GM23248 (cell line): ENCODE measurements at regions not wholly inside any gene's neighbourhood (a gene's known extent, or its start where the extent isn't known, plus 50 kb on each side); places are given as distances from the start of the nearest gene placed in this dataset.
A peak's percentile ranks its signal among the peaks of the same experiment; 100 is the strongest.

Source experiments
- DNase-seq: peaks from one replicate; pipeline ENCODE4 v3.0.0-alpha.2; 2015
- H2AFZ ChIP-seq: fragments of 200-600 bp; sonication (generic); 2 replicates; pipeline ENCODE4 v1.6.1; 2016; ENCODE audit warnings: antibody characterized with exemption
- H3F3A ChIP-seq: fragments of 200-600 bp; sonication (generic); 2 replicates; pipeline ENCODE4 v1.6.1; 2016; ENCODE audit warnings: mild to moderate bottlenecking, antibody characterized with exemption, mixed run types; ENCODE audit not compliant: insufficient read depth
- H3K27ac ChIP-seq: fragments of 200-600 bp; sonication (generic); 2 replicates; pipeline ENCODE4 v1.5.1; 2016; ENCODE audit warnings: mild to moderate bottlenecking
- H3K27me3 ChIP-seq: fragments of 200-600 bp; sonication (generic); replicated peaks from 2 replicates; pipeline ENCODE4 v1.6.1; 2016; ENCODE audit warnings: mild to moderate bottlenecking; ENCODE audit not compliant: insufficient read depth
- H3K36me3 ChIP-seq: fragments of 200-600 bp; sonication (generic); 2 replicates; pipeline ENCODE4 v1.6.1; 2016; ENCODE audit warnings: low read depth, mild to moderate bottlenecking
- H3K4me1 ChIP-seq: fragments of 200-600 bp; sonication (generic); 2 replicates; pipeline ENCODE4 v1.6.1; 2016; ENCODE audit warnings: mild to moderate bottlenecking; ENCODE audit not compliant: insufficient read depth
- H3K4me2 ChIP-seq: fragments of 200-600 bp; sonication (generic); one replicate; pipeline ENCODE4 v1.6.1; 2016; ENCODE audit warnings: mild to moderate bottlenecking; ENCODE audit not compliant: unreplicated experiment
- H3K4me3 ChIP-seq: fragments of 200-600 bp; sonication (generic); 2 replicates; pipeline ENCODE4 v1.5.1; 2016; ENCODE audit warnings: mild to moderate bottlenecking
- H3K79me2 ChIP-seq: fragments of 200-600 bp; sonication (generic); 2 replicates; pipeline ENCODE4 v1.6.1; 2016; ENCODE audit warnings: mild to moderate bottlenecking; ENCODE audit not compliant: insufficient read depth
- H3K9ac ChIP-seq: fragments of 200-600 bp; sonication (generic); 2 replicates; pipeline ENCODE4 v1.6.1; 2016; ENCODE audit warnings: mild to moderate bottlenecking
- H3K9me2 ChIP-seq: fragments of 200-600 bp; sonication (generic); 2 replicates; pipeline ENCODE4 v1.6.1; 2016; ENCODE audit warnings: mixed run types, mild to moderate bottlenecking, moderate library complexity; ENCODE audit not compliant: insufficient read depth
- H3K9me3 ChIP-seq: fragments of 200-600 bp; sonication (generic); one replicate; pipeline ENCODE4 v1.6.1; 2017; ENCODE audit warnings: low read depth
- H4K20me1 ChIP-seq: fragments of 200-600 bp; sonication (generic); 2 replicates; pipeline ENCODE4 v1.6.0; 2016; ENCODE audit not compliant: insufficient read depth
- EZH2 ChIP-seq: fragments of 200-600 bp; sonication (generic); IDR thresholded peaks from 2 replicates; pipeline ENCODE4 v1.6.1; 2018; ENCODE audit warnings: antibody characterized with exemption, mild to moderate bottlenecking; ENCODE audit not compliant: insufficient read depth, poor library complexity, severe bottlenecking
- EZH2phosphoT487 ChIP-seq: fragments of 200-600 bp; sonication (generic); IDR thresholded peaks from 2 replicates; pipeline ENCODE4 v1.6.1; 2018; ENCODE audit warnings: antibody characterized with exemption, moderate library complexity, mild to moderate bottlenecking, low read depth; ENCODE audit not compliant: insufficient read depth
- WGBS, 2 experiments: methylation state at CpG; one replicate each; pipeline ENCODE4 v1.1.6; 2015 to 2017; ENCODE audit warnings: low lambda C conversion rate in 2 of 2, low coverage in 1 of 2; ENCODE audit errors: missing lambda C conversion rate in 2 of 2; 5-methylcytosine and 5-hydroxymethylcytosine counted together
- in situ Hi-C: fragments of 300-500 bp; cut with MboI; formaldehyde crosslinking; loops from 2 replicates; pipeline ENCODE4 v1.15.0; 2020

DNA sequence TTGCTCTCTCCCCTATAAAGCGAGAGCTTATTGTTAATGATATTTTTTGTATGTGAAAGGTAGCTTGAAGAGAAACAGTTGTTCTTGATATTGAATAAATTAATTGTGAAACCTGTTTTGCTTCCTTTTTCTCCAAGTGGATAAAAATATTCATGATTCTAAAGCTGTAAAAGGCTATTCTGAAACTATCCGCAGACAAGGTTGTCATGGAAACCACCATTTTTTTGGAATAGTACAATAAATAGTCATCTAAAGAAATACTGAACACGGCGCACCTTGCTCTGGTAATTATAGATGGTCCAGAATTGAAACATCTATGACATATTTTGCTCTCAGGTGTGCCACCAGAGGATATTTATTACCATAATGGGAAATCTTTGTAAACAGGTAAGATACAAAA lies 1103.0 kb upstream of the SLC39A10 start:
- Histone ChIP-seq H3K27me3 (no peaks in the 10 kb centered on the region), H4K20me1 (no peaks in the 10 kb centered on the region), H3K27ac (no peak overlapping the region), H3K4me3 (no peak overlapping the region), H3K4me2 (no peak overlapping the region), H3K9ac (no peak overlapping the region), H3K36me3 (no peaks in the 10 kb centered on the region), H3K9me3 (no peaks in the 10 kb centered on the region), H3F3A (no peaks in the 10 kb centered on the region), H3K4me1 (no peaks in the 10 kb centered on the region), H2AFZ (no peak overlapping the region), H3K79me2 (no peaks in the 10 kb centered on the region), H3K9me2 (no peaks in the 10 kb centered on the region)
- in situ Hi-C loops: no loop called here
- TF ChIP-seq EZH2 (no peak), EZH2phosphoT487 (no peak)
- WGBS, 2 experiments: 25 to 35% methylated on average over 4 of the region's 4 CpGs
- no peak for DNase-seq

DNA sequence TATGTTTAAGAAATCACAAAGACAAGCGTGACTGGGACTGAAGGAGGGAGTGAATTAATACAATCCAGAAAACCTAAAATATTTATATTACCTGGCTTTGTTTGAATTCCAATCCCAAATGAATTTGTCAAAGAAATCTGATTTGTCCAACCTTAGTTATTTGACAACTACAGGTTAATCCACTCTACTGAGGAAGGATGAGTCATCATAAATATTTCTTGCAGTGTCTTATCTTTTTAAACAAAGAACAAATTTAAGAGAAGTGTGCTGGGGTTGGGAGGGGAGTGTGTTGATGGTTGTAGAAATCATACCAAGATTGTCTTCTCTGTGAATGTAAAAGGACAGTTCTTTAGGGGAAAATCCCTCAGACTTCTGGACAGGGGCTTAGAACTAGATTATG lies 1106.3 kb upstream of the SLC39A10 start:
- H3K4me2 ChIP-seq: no peak overlapping the region
- no peaks in the 10 kb centered on the region for H3K4me1 ChIP-seq
- H3K27me3 ChIP-seq: no peaks in the 10 kb centered on the region
- no peaks in the 10 kb centered on the region for H3K36me3 ChIP-seq
- no peaks in the 10 kb centered on the region for H3K9me3 ChIP-seq
- no peak for DNase-seq
- no peak overlapping the region for H2AFZ ChIP-seq
- in situ Hi-C loops: no loop called here
- no peak overlapping the region for H3K27ac ChIP-seq
- no peak for TF ChIP-seq EZH2
- no peak for TF ChIP-seq EZH2phosphoT487
- 11 to 21% methylated on average over 1 of the region's 1 CpG for WGBS, 2 experiments
- no peak overlapping the region for H3K9ac ChIP-seq
- no peaks in the 10 kb centered on the region for H3F3A ChIP-seq
- no peaks in the 10 kb centered on the region for H3K79me2 ChIP-seq
- no peaks in the 10 kb centered on the region for H4K20me1 ChIP-seq
- no peak overlapping the region for H3K4me3 ChIP-seq
- no peaks in the 10 kb centered on the region for H3K9me2 ChIP-seq

- DNase-seq: no peak
- Histone ChIP-seq H3F3A (no peaks in the 10 kb centered on the region), H3K9me3 (no peaks in the 10 kb centered on the region), H4K20me1 (no peaks in the 10 kb centered on the region), H2AFZ (no peak overlapping the region), H3K36me3 (no peaks in the 10 kb centered on the region), H3K4me2 (no peak overlapping the region), H3K27me3 (no peaks in the 10 kb centered on the region), H3K4me1 (no peaks in the 10 kb centered on the region), H3K9ac (no peak overlapping the region), H3K79me2 (no peaks in the 10 kb centered on the region), H3K4me3 (no peak overlapping the region), H3K27ac (no peak overlapping the region), H3K9me2 (no peaks in the 10 kb centered on the region)
- in situ Hi-C loops: no loop called here
- no peak for TF ChIP-seq EZH2
- TF ChIP-seq EZH2phosphoT487: no peak
- 6 to 15% methylated on average over 2 of the region's 2 CpGs for WGBS, 2 experiments
Measured at GRCh38 chr2:194549387-194549786, 1107.6 kb upstream of the SLC39A10 start.

- no peaks in the 10 kb centered on the region for H3K4me1 ChIP-seq
- in situ Hi-C loops: no loop called here
- no peaks in the 10 kb centered on the region for H3K79me2 ChIP-seq
- H3K9me3 ChIP-seq: no peaks in the 10 kb centered on the region
- no peaks in the 10 kb centered on the region for H4K20me1 ChIP-seq
- H3F3A ChIP-seq: no peaks in the 10 kb centered on the region
- H3K27me3 ChIP-seq: no peaks in the 10 kb centered on the region
- 10 to 27% methylated on average over 1 of the region's 1 CpG for WGBS, 2 experiments
- H3K27ac ChIP-seq: no peak overlapping the region
- H3K36me3 ChIP-seq: no peaks in the 10 kb centered on the region
- no peak overlapping the region for H3K4me2 ChIP-seq
- TF ChIP-seq EZH2phosphoT487 (no peak), EZH2 (no peak)
- no peak overlapping the region for H2AFZ ChIP-seq
- no peak overlapping the region for H3K9ac ChIP-seq
- H3K4me3 ChIP-seq: no peak overlapping the region
- DNase-seq: peak; percentile 26
- H3K9me2 ChIP-seq: no peaks in the 10 kb centered on the region
Measured at GRCh38 chr2:194545978-194546377, 1111.0 kb upstream of the SLC39A10 start.

- Histone ChIP-seq H3K9me3 (no peaks in the 10 kb centered on the region), H2AFZ (no peak overlapping the region), H3K4me2 (no peak overlapping the region), H3K9me2 (no peaks in the 10 kb centered on the region), H3K4me1 (no peaks in the 10 kb centered on the region), H3K4me3 (no peak overlapping the region), H3K79me2 (no peaks in the 10 kb centered on the region), H3K27me3 (no peaks in the 10 kb centered on the region), H3K9ac (no peak overlapping the region), H3K36me3 (no peaks in the 10 kb centered on the region), H4K20me1 (no peaks in the 10 kb centered on the region), H3F3A (no peaks in the 10 kb centered on the region), H3K27ac (no peak overlapping the region)
- in situ Hi-C loops: no loop called here
- DNase-seq: no peak
- no peak for TF ChIP-seq EZH2phosphoT487
- TF ChIP-seq EZH2: no peak
Measured at GRCh38 chr2:194539425-194539824, 1117.6 kb upstream of the SLC39A10 start.
